H1 (cell line): ENCODE measurements at regions not wholly inside any gene's neighbourhood (a gene's known extent, or its start where the extent isn't known, plus 50 kb on each side); places are given as distances from the start of the nearest gene placed in this dataset.

Experiments
- TF ChIP-seq, protein P1 (sequence below): IDR thresholded peaks from 2 replicates; pipeline ENCODE4 v1.6.1; 2011; ENCODE audit warnings: low read depth, mild to moderate bottlenecking, low read length; ENCODE audit not compliant: insufficient read depth

DNA sequence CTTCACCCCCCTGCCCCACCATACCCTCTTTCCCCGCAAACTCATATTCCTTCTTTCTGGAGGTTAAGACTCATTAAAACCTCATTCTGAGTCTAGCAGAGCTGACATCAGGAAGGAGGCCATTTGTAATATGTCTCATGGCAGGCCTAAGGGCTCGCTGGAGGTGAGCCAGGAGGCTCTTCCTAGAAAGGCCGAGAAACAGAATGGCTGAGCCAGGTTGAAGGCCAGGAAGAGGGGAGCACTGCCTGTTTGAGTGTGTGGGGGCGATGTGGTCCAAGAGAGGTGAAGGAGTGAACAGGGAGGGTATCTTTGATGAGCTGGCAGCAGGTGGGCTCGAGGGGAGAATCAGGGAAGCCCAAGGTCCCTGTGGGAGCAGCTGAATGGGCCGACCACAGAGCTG, 317.3 kb downstream of the TLE3 start (continued):
- TF ChIP-seq, protein P1, sequence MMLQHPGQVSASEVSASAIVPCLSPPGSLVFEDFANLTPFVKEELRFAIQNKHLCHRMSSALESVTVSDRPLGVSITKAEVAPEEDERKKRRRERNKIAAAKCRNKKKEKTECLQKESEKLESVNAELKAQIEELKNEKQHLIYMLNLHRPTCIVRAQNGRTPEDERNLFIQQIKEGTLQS = no peak
